ELR (cell line): ENCODE measurements at regions not wholly inside any gene's neighbourhood (a gene's known extent, or its start where the extent isn't known, plus 50 kb on each side); places are given as distances from the start of the nearest gene placed in this dataset.

Experiments
- DNase-seq: peaks from one replicate; pipeline ENCODE4 v3.0.0-alpha.2; 2015; ENCODE audit warnings: low read depth

- no peak for DNase-seq
These were observed 52.8 kb upstream of the SV2C start for GRCh38 chr5:76030343-76030742.

- DNase-seq, result no peak
These were observed 53.4 kb upstream of the SV2C start for GRCh38 chr5:76029739-76030138.

- no peak for DNase-seq
These were observed 57.4 kb upstream of the SV2C start for GRCh38 chr5:76025790-76026189.

- no peak for DNase-seq
These were observed 58.1 kb upstream of the SV2C start for GRCh38 chr5:76025069-76025468.

GRCh38 chr5:76022611-76023010, 60.6 kb upstream of the SV2C start:
- no peak for DNase-seq

GRCh38 chr5:76021936-76022584, 61.1 kb upstream of the SV2C start:
- DNase-seq, result no peak

- DNase-seq, result peak; percentile 3
These were observed 66.9 kb upstream of the SV2C start for GRCh38 chr5:76016258-76016657.

GRCh38 chr5:76014005-76014404, 69.2 kb upstream of the SV2C start:
- DNase-seq, result no peak

- no peak for DNase-seq
These were observed 75.3 kb upstream of the SV2C start for GRCh38 chr5:76007904-76008303.

- DNase-seq, result no peak
These were observed 82.6 kb upstream of the SV2C start for GRCh38 chr5:76000582-76000981.

GRCh38 chr5:75993643-75994520, 89.3 kb upstream of the SV2C start:
- no peak for DNase-seq

GRCh38 chr5:75993183-75993582, 90.0 kb upstream of the SV2C start:
- no peak for DNase-seq

GRCh38 chr5:75992753-75993152, 90.4 kb upstream of the SV2C start:
- DNase-seq, result no peak

GRCh38 chr5:75985077-75985476, 98.1 kb upstream of the SV2C start:
- DNase-seq, result no peak

GRCh38 chr5:75975496-75975895, 107.7 kb upstream of the SV2C start:
- no peak for DNase-seq

- DNase-seq, result no peak
These were observed 117.9 kb upstream of the SV2C start for GRCh38 chr5:75965292-75965691.

GRCh38 chr5:75964008-75964407, 119.2 kb upstream of the SV2C start:
- DNase-seq, result no peak

- DNase-seq, result no peak
These were observed 119.6 kb upstream of the SV2C start for GRCh38 chr5:75963554-75963953.

GRCh38 chr5:75961818-75962217, 121.4 kb upstream of the SV2C start:
- DNase-seq, result no peak

- no peak for DNase-seq
These were observed 123.1 kb upstream of the SV2C start for GRCh38 chr5:75960129-75960528.

- DNase-seq, result no peak
These were observed 130.2 kb upstream of the SV2C start for GRCh38 chr5:75952963-75953362.

- no peak for DNase-seq
These were observed 130.9 kb upstream of the SV2C start for GRCh38 chr5:75952291-75952690.

GRCh38 chr5:75951716-75952115, 131.5 kb upstream of the SV2C start:
- no peak for DNase-seq

- DNase-seq, result no peak
These were observed 132.0 kb upstream of the SV2C start for GRCh38 chr5:75951158-75951557.
